HepG2 (cell line): ENCODE measurements at regions not wholly inside any gene's neighbourhood (a gene's known extent, or its start where the extent isn't known, plus 50 kb on each side); places are given as distances from the start of the nearest gene placed in this dataset.

Experiments
- AHR ChIP-seq: IDR thresholded peaks from 2 replicates; pipeline ENCODE4 v1.6.1; 2018; ENCODE audit warnings: missing genetic modification reagents, missing compliant biosample characterization
- BRD4 ChIP-seq: sonication (generic); formaldehyde crosslinking; IDR thresholded peaks from 2 replicates; pipeline ENCODE4 v1.4.0; 2020; ENCODE audit warnings: missing genetic modification reagents
- BRF2 ChIP-seq: sonication (generic); formaldehyde crosslinking; IDR thresholded peaks from 2 replicates; pipeline ENCODE4 v1.8.1; 2022; ENCODE audit warnings: mild to moderate bottlenecking, missing genetic modification reagents
- CREB1 ChIP-seq, 2 experiments: fragments of 450-650 bp in 1 of 2; IDR thresholded peaks; 2 replicates each; pipeline ENCODE4 v1.6.1; 2016 to 2017; ENCODE audit warnings: control low read depth in 1 of 2, mild to moderate bottlenecking in 1 of 2, missing compliant biosample characterization in 1 of 2, missing genetic modification characterization in 1 of 2
- DPF2 ChIP-seq: sonication (generic); formaldehyde crosslinking; IDR thresholded peaks from 2 replicates; pipeline ENCODE4 v1.4.0; 2020; ENCODE audit warnings: mild to moderate bottlenecking, low read depth, missing genetic modification reagents, borderline replicate concordance
- EZH2 ChIP-seq: conservative IDR thresholded peaks from 2 replicates; pipeline ENCODE4 v1.6.1; 2012; ENCODE audit warnings: mild to moderate bottlenecking, low read depth, low read length, moderate library complexity
- FIP1L1 ChIP-seq: fragments of 200-400 bp; formaldehyde crosslinking; IDR thresholded peaks from 2 replicates; pipeline ENCODE4 v1.6.1; 2018; ENCODE audit warnings: low read depth, mild to moderate bottlenecking, low read length, moderate library complexity, borderline replicate concordance; ENCODE audit not compliant: insufficient read depth
- HNF1B ChIP-seq: sonication (generic); formaldehyde crosslinking; IDR thresholded peaks from 2 replicates; pipeline ENCODE4 v1.5.1; 2020; ENCODE audit warnings: mild to moderate bottlenecking, moderate library complexity, missing genetic modification reagents
- JUND ChIP-seq: sonication (generic); formaldehyde crosslinking; IDR thresholded peaks from 2 replicates; pipeline ENCODE4 v1.8.0; 2022; ENCODE audit warnings: mild to moderate bottlenecking, missing genetic modification reagents
- POLR2A ChIP-seq, 2 experiments: IDR thresholded peaks; 2 replicates each; pipeline ENCODE4 v1.6.1; 2011; ENCODE audit warnings: low read depth in 2 of 2, low read length in 2 of 2, mild to moderate bottlenecking in 1 of 2, moderate library complexity in 1 of 2; ENCODE audit not compliant: insufficient read depth in 1 of 2
- TRIM22 ChIP-seq: fragments of 450-650 bp; IDR thresholded peaks from 2 replicates; pipeline ENCODE4 v1.6.1; 2017
- ZBTB40 ChIP-seq, 2 experiments: fragments of 450-650 bp in 1 of 2; sonication (generic) in 1 of 2; formaldehyde crosslinking in 1 of 2; IDR thresholded peaks; 2 replicates each; pipeline versions ENCODE4 v1.6.1 to v1.8.0; 2016 to 2022; ENCODE audit warnings: antibody characterized with exemption in 1 of 2, mild to moderate bottlenecking in 1 of 2, missing genetic modification reagents in 1 of 2
- ZNF276 ChIP-seq: sonication (generic); formaldehyde crosslinking; IDR thresholded peaks from 2 replicates; pipeline ENCODE4 v1.4.0; 2020; ENCODE audit warnings: mild to moderate bottlenecking, low read depth, missing genetic modification reagents
- ZNF609 ChIP-seq: sonication (generic); formaldehyde crosslinking; IDR thresholded peaks from 2 replicates; pipeline ENCODE4 v1.4.0; 2020; ENCODE audit warnings: mild to moderate bottlenecking, missing genetic modification reagents, borderline replicate concordance

- peak in 1 of 2 experiments; percentile 11; a peak in 2 of 4 replicates for TF ChIP-seq POLR2A (IDR thresholded peaks at IDR 0.05; ENCODE audit: insufficient read depth in 1 of 2, low read depth in 2 of 2, low read length in 2 of 2)
- peak; percentile 56; the same call in 1 of the 2 replicates for TF ChIP-seq HNF1B (CRISPR knock-in tag)
- TF ChIP-seq FIP1L1: 0 out of 2 replicates have a peak, but pooled peaks have one; percentile 24
- TF ChIP-seq TRIM22: no peak
- TF ChIP-seq BRD4 (CRISPR knock-in tag): no peak; the same call in none of the 2 replicates
- TF ChIP-seq CREB1 (IDR thresholded peaks at IDR 0.05): peak; percentile 79
- peak; percentile 85 for TF ChIP-seq CREB1 (CRISPR knock-in tag; IDR thresholded peaks at IDR 0.05)
- peak; percentile 6; the same call in 1 of the 2 replicates for TF ChIP-seq DPF2 (CRISPR knock-in tag)
- TF ChIP-seq ZNF276 (CRISPR knock-in tag): no peak
- peak; percentile 90; the same call in 1 of the 2 replicates for TF ChIP-seq AHR (CRISPR knock-in tag)
- TF ChIP-seq ZBTB40 (IDR thresholded peaks at IDR 0.05): no peak
- peak; percentile 71 for TF ChIP-seq ZBTB40 (CRISPR knock-in tag; IDR thresholded peaks at IDR 0.05)
- no peak for TF ChIP-seq BRF2 (CRISPR knock-in tag)
- TF ChIP-seq ZNF609 (CRISPR knock-in tag): peak; percentile 63
- peak; percentile 71 for TF ChIP-seq JUND (CRISPR knock-in tag)
- no peak for TF ChIP-seq EZH2
Observed at GRCh38 chr20:50308513-50309279, 118.1 kb downstream of the CEBPB start.
